K562 (cell line): ENCODE measurements at regions not wholly inside any gene's neighbourhood (a gene's known extent, or its start where the extent isn't known, plus 50 kb on each side); places are given as distances from the start of the nearest gene placed in this dataset.

Experiments used
- ATAC-seq: fragments of 200-7000 bp; cut with Tn5 transposase; 3 replicates; pipeline ENCODE4 v1.9.1; 2020; ENCODE audit warnings: moderate library complexity
- BruUV-seq: library from RNA; stranded (reverse); fragments of 400-500 nt; replicated peaks from 2 replicates; lab custom pipeline; 2021; lab: Mats Ljungman, UMichigan
- CTCF ChIA-PET: fragments of 300-600 bp; formaldehyde crosslinking; extraction: SDS; loops from one replicate; lab custom pipeline; 2021; ENCODE audit warnings: low intra/inter-chr PET ratio; lab: Yijun Ruan, JAX
- POLR2A ChIA-PET: fragments of 300-600, 350-650 bp; sonication (Branson Sonifier 250); formaldehyde crosslinking; extraction: SDS; loops from one replicate; lab custom pipeline; 2021; ENCODE audit warnings: antibody characterized with exemption, inconsistent platforms; lab: Yijun Ruan, JAX
- DNase-seq, 4 experiments: peaks; one replicate each; pipeline versions ENCODE4 v3.0.0 to v3.0.0-alpha.2; 2011 to 2018; ENCODE audit warnings: low spot score in 3 of 4, mixed read lengths in 3 of 4; ENCODE audit errors: extremely low read depth in 1 of 4
- FAIRE-seq: peaks from 2 replicates; lab custom pipeline; 2011; peaks lifted over from hg19 to GRCh38; lab: Jason Lieb, UNC
- H2AFZ ChIP-seq: 2 replicates; pipeline ENCODE4 v1.6.0; 2011; ENCODE audit warnings: low read depth, low read length, control low read depth, inconsistent platforms
- H3K27ac ChIP-seq: fragments of 200-600 bp; 3 replicates; pipeline ENCODE4 v1.8.0; 2011; ENCODE audit warnings: low read depth, mild to moderate bottlenecking, control low read depth, inconsistent platforms, low read length, moderate library complexity, mixed read lengths; ENCODE audit errors: extremely low read depth
- H3K27me3 ChIP-seq, 2 experiments: fragments of 300-600 bp in 1 of 2; 2 replicates in 1 of 2; 3 replicates in 1 of 2; pipeline versions ENCODE4 v1.6.0 to v1.8.0; 2011; ENCODE audit warnings: inconsistent platforms in 2 of 2, low read length in 2 of 2, mild to moderate bottlenecking in 1 of 2, mixed read lengths in 1 of 2, moderate library complexity in 1 of 2; ENCODE audit not compliant: control insufficient read depth in 2 of 2, insufficient read depth in 2 of 2
- H3K36me3 ChIP-seq: fragments of 300-600 bp; 3 replicates; pipeline ENCODE4 v1.8.0; 2011; ENCODE audit warnings: mild to moderate bottlenecking, low read length, inconsistent platforms; ENCODE audit not compliant: control insufficient read depth, insufficient read depth
- H3K4me1 ChIP-seq, 2 experiments: fragments of 200-600 bp in 1 of 2; replicated peaks in 1 of 2; 2 replicates in 1 of 2; 3 replicates in 1 of 2; pipeline versions ENCODE4 v1.5.1 to v1.8.0; 2011; ENCODE audit warnings: inconsistent platforms in 2 of 2, low read length in 2 of 2, mild to moderate bottlenecking in 1 of 2, mixed read lengths in 1 of 2, moderate library complexity in 1 of 2; ENCODE audit not compliant: control insufficient read depth in 2 of 2, insufficient read depth in 2 of 2
- H3K4me2 ChIP-seq: 2 replicates; pipeline ENCODE4 v1.6.1; 2011; ENCODE audit warnings: low read length, control low read depth, inconsistent platforms, mixed read lengths; ENCODE audit not compliant: insufficient read depth
- H3K4me3 ChIP-seq: fragments of 200-600 bp; sonication (generic), shearing (Covaris generic); 2 replicates; pipeline ENCODE4 v1.5.1; 2016; ENCODE audit warnings: control low read depth, inconsistent platforms
- H3K79me2 ChIP-seq: fragments of 200-600 bp; 3 replicates; pipeline ENCODE4 v1.8.0; 2011; ENCODE audit warnings: low read length, inconsistent platforms; ENCODE audit not compliant: control insufficient read depth, insufficient read depth
- H3K9ac ChIP-seq, 2 experiments: 2 replicates each; pipeline versions ENCODE4 v1.6.0 to v1.6.1; 2011; ENCODE audit warnings: low read depth in 2 of 2, low read length in 2 of 2, control low read depth in 1 of 2, inconsistent platforms in 1 of 2, mild to moderate bottlenecking in 1 of 2, mixed read lengths in 1 of 2; ENCODE audit not compliant: insufficient read depth in 1 of 2
- H3K9me1 ChIP-seq: one replicate; pipeline ENCODE4 v1.6.0; 2011; ENCODE audit warnings: inconsistent platforms, mild to moderate bottlenecking, low read length, moderate library complexity; ENCODE audit not compliant: control insufficient read depth, insufficient read depth
- H3K9me3 ChIP-seq: replicated peaks from 2 replicates; pipeline ENCODE4 v1.5.1; 2011; ENCODE audit warnings: low read depth, low read length, inconsistent platforms; ENCODE audit not compliant: control insufficient read depth, insufficient read depth
- H4K20me1 ChIP-seq: replicated peaks from 2 replicates; pipeline ENCODE4 v1.6.1; 2011; ENCODE audit warnings: low read length, inconsistent platforms, mixed read lengths; ENCODE audit not compliant: control insufficient read depth, insufficient read depth
- ATF2 ChIP-seq: sonication (generic); formaldehyde crosslinking; IDR thresholded peaks from 2 replicates; pipeline ENCODE4 v1.8.1; 2022; ENCODE audit warnings: missing genetic modification reagents
- FOSL1 ChIP-seq: fragments of 200-800 bp; sonication (Bioruptor generic); conservative IDR thresholded peaks from 2 replicates; pipeline ENCODE4 v1.6.1; 2016; ENCODE audit warnings: missing genetic modification characterization, missing compliant biosample characterization
- FOXP1 ChIP-seq: sonication (generic); formaldehyde crosslinking; IDR thresholded peaks from 2 replicates; pipeline ENCODE4 v1.8.0; 2022; ENCODE audit warnings: mild to moderate bottlenecking, missing genetic modification reagents
- ZEB2 ChIP-seq: fragments of 450-650 bp; IDR thresholded peaks from 2 replicates; pipeline ENCODE4 v1.6.1; 2016
- ZNF197 ChIP-seq: fragments of 200-800 bp; sonication (Bioruptor generic); IDR thresholded peaks from 2 replicates; pipeline ENCODE4 v1.6.1; 2016; ENCODE audit warnings: low read depth, missing genetic modification characterization, missing compliant biosample characterization
- WGBS: fragments of 100-300 bp; shearing (Covaris generic); methylation state at CpG from one replicate; pipeline ENCODE4 v1.1.6; 2016; ENCODE audit warnings: low coverage, mixed read lengths; ENCODE audit not compliant: insufficient coverage; ENCODE audit errors: missing lambda C conversion rate; 5-methylcytosine and 5-hydroxymethylcytosine counted together
- in situ Hi-C: fragments of 300-500 bp; cut with MboI; formaldehyde crosslinking; loops from 4 replicates; pipeline ENCODE4 v1.15.0; 2018; ENCODE audit warnings: inconsistent platforms, mixed read lengths
- intact Hi-C: fragments of 100-400 bp; cut with micrococcal nuclease; formaldehyde crosslinking; loops from 2 replicates; pipeline ENCODE4 v1.14.2; 2022
- TF ChIP-seq, protein P1 (sequence below): sonication (generic); formaldehyde crosslinking; IDR thresholded peaks from 2 replicates; pipeline ENCODE4 v1.8.0; 2023; ENCODE audit warnings: missing genetic modification reagents, mild to moderate bottlenecking, borderline replicate concordance

DNA sequence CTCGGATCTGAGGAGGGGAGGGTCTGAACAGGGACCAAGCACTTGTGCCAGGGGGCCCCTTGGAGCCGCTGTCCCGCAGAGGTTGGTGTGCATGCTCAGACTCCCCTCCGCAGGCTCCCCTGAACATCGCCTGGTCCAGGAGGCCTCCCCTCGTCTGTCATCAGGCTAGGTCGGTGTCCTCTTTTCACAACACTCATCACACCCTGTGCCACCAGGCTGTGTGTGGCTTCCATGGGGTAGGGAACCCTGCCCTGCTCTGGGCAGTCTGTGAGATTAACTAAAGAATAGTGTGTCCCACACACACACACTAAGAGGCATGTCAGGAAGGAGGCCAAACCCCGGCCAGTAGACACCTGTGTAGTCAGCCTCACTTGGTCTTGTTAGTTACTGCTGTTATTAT, 119.3 kb downstream of the C5orf15 start:
- H3K9me1 ChIP-seq, result no peaks in the 10 kb centered on the region
- no peak for ATAC-seq
- no peak overlapping the region for H3K4me3 ChIP-seq

More for the DNA sequence above, 119.3 kb downstream of the C5orf15 start:
- 6% methylated on average over 8 of the region's 8 CpGs for WGBS
- Histone ChIP-seq H3K4me1 (no peaks in the 10 kb centered on the region), H3K9me3 (no peaks in the 10 kb centered on the region), H2AFZ (no peak overlapping the region), H3K4me2 (no peak overlapping the region), H3K79me2 (no peaks in the 10 kb centered on the region), H3K9ac (no peak overlapping the region), H3K27me3 (peaks cover 20 to 59% of the 10 kb centered on the region in 2 experiments), H3K27ac (no peak overlapping the region), H4K20me1 (no peaks in the 10 kb centered on the region), H3K36me3 (no peaks in the 10 kb centered on the region)
- POLR2A ChIA-PET, result no interaction called here
- DNase-seq (no peak), FAIRE-seq (no peak)
- in situ Hi-C loops (no loop called here), intact Hi-C loops (no loop called here)
- BruUV-seq, result no TSS peak
- CTCF ChIA-PET, result no interaction called here
- TF ChIP-seq ZEB2, result no peak
- TF ChIP-seq ZNF197 (CRISPR knock-in tag), result no peak
- TF ChIP-seq, protein P1, sequence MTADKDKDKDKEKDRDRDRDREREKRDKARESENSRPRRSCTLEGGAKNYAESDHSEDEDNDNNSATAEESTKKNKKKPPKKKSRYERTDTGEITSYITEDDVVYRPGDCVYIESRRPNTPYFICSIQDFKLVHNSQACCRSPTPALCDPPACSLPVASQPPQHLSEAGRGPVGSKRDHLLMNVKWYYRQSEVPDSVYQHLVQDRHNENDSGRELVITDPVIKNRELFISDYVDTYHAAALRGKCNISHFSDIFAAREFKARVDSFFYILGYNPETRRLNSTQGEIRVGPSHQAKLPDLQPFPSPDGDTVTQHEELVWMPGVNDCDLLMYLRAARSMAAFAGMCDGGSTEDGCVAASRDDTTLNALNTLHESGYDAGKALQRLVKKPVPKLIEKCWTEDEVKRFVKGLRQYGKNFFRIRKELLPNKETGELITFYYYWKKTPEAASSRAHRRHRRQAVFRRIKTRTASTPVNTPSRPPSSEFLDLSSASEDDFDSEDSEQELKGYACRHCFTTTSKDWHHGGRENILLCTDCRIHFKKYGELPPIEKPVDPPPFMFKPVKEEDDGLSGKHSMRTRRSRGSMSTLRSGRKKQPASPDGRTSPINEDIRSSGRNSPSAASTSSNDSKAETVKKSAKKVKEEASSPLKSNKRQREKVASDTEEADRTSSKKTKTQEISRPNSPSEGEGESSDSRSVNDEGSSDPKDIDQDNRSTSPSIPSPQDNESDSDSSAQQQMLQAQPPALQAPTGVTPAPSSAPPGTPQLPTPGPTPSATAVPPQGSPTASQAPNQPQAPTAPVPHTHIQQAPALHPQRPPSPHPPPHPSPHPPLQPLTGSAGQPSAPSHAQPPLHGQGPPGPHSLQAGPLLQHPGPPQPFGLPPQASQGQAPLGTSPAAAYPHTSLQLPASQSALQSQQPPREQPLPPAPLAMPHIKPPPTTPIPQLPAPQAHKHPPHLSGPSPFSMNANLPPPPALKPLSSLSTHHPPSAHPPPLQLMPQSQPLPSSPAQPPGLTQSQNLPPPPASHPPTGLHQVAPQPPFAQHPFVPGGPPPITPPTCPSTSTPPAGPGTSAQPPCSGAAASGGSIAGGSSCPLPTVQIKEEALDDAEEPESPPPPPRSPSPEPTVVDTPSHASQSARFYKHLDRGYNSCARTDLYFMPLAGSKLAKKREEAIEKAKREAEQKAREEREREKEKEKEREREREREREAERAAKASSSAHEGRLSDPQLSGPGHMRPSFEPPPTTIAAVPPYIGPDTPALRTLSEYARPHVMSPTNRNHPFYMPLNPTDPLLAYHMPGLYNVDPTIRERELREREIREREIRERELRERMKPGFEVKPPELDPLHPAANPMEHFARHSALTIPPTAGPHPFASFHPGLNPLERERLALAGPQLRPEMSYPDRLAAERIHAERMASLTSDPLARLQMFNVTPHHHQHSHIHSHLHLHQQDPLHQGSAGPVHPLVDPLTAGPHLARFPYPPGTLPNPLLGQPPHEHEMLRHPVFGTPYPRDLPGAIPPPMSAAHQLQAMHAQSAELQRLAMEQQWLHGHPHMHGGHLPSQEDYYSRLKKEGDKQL (CRISPR knock-in tag), result no peak
- no peak for TF ChIP-seq FOXP1
- TF ChIP-seq FOSL1 (tag), result no peak
- TF ChIP-seq ATF2, result no peak
